ENCODE measurements at regions not wholly inside any gene's neighbourhood (a gene's known extent, or its start where the extent isn't known, plus 50 kb on each side); places are given as distances from the start of the nearest gene placed in this dataset.

GRCh38 chr6:130734161-130734560, 93.0 kb upstream of the SMLR1 start:
- TF ChIP-seq CTCF (IDR thresholded peaks at IDR 0.05) (no peak), POLR2A (IDR thresholded peaks at IDR 0.05) (no peak)

Measured in uterus (tissue), 2 donors.